Heart left ventricle (tissue), 16 donors: ENCODE measurements at regions not wholly inside any gene's neighbourhood (a gene's known extent, or its start where the extent isn't known, plus 50 kb on each side); places are given as distances from the start of the nearest gene placed in this dataset.

ENCODE experiments used
- ATAC-seq, 4 donors: fragments of 200-7000 bp; cut with Tn5 transposase; one replicate each; pipeline ENCODE4 v1.9.1; 2020 to 2022; ENCODE audit warnings: moderate library complexity in 4 of 4, mild to moderate bottlenecking in 3 of 4, moderate number of reproducible peaks in 1 of 4
- DNase-seq, 5 donors: peaks; one replicate each; pipeline ENCODE4 v3.0.0-alpha.2; 2020
- H3K27ac ChIP-seq, 12 donors: fragments of 200-600 bp; sonication (generic) in 4 of 12; one replicate each; pipeline versions ENCODE4 v1.5.0 to v1.8.0; 2016 to 2022; ENCODE audit warnings: mild to moderate bottlenecking in 2 of 12
- H3K27me3 ChIP-seq, 9 donors: fragments of 200-600 bp; sonication (generic) in 2 of 9; one replicate each; pipeline versions ENCODE4 v1.5.1 to v1.8.0; 2016 to 2022; ENCODE audit warnings: mild to moderate bottlenecking in 3 of 9
- H3K36me3 ChIP-seq, 9 donors: fragments of 200-600 bp; sonication (generic) in 2 of 9; one replicate each; pipeline versions ENCODE4 v1.5.0 to v1.8.0; 2018 to 2022; ENCODE audit warnings: mild to moderate bottlenecking in 2 of 9
- H3K4me1 ChIP-seq, 12 donors: fragments of 200-600 bp; sonication (generic) in 4 of 12; one replicate each; pipeline versions ENCODE4 v1.5.0 to v1.8.0; 2016 to 2022; ENCODE audit warnings: mild to moderate bottlenecking in 3 of 12
- H3K4me3 ChIP-seq, 12 donors: fragments of 200-600 bp; sonication (generic) in 4 of 12; one replicate each; pipeline versions ENCODE4 v1.5.0 to v1.8.0; 2017 to 2022; ENCODE audit warnings: mild to moderate bottlenecking in 9 of 12, moderate library complexity in 4 of 12
- H3K9me3 ChIP-seq, 12 donors: fragments of 200-600 bp; sonication (generic) in 4 of 12; one replicate each; pipeline versions ENCODE4 v1.5.0 to v1.8.0; 2016 to 2022; ENCODE audit warnings: mild to moderate bottlenecking in 1 of 12
- POLR2A ChIP-seq, 2 donors: fragments of 450-650 bp; IDR thresholded peaks; one replicate each; pipeline ENCODE4 v1.6.1; 2017; ENCODE audit warnings: antibody characterized with exemption in 2 of 2, mild to moderate bottlenecking in 2 of 2, moderate library complexity in 2 of 2
- WGBS, 4 donors: extraction: QIAGEN DNeasy Blood & Tissue Kit in 2 of 4; methylation state at CpG; one replicate each; pipeline versions ENCODE4 v1.1.5 to v1.1.7; 2013 to 2018; 5-methylcytosine and 5-hydroxymethylcytosine counted together
- intact Hi-C, 10 donors: fragments of 100-400 bp; cut with DNase I; formaldehyde crosslinking; loops; one replicate each; pipeline versions ENCODE4 v1.11.1 to v1.14.2; 2022
- TF ChIP-seq, protein P1 (sequence below), 12 donors: fragments of 200-600 bp; sonication (generic) in 4 of 12; IDR thresholded peaks; one replicate each; pipeline versions ENCODE4 v1.5.0 to v1.8.0; 2018 to 2022; ENCODE audit warnings: antibody characterized with exemption in 12 of 12, mild to moderate bottlenecking in 5 of 12
- donor health status: ischemic (EF 13 %, LVEDD 7.1; RV severe dilation, severe dysfunction).
- donor health status: healthy with polysubstance abuse.
- donor health status: DM: no; HTN: yes; CAD: no.
- donor health status: DM: no; HTN: no; CAD: no.
- donor health status: ischemic (EF 25% LVEDD 6.9; RV normal size, moderate dysfunction).
- donor health status: ischemic (EF 25% LVEDD 5.7; RV mildly dilated, moderate dysfunction).
- donor health status: healthy.
- donor health status: DM: yes; HTN: yes; CAD: no.
- donor health status: ischemic (EF 35%, LVEDD 5.7; RV mildly dilated, moderate dysfunction).
- donor health status: nonischemic (EF 11% LVEDD 7.7; RV severe dilation, severe dysfunction).
- donor health status: DM: yes; HTN: yes; CAD: no.
- donor health status: PGD.
- donor health status: ischemic (EF 29% LVEDD 5.4; RV normal size, mild dysfunction).
- donor health status: nonischemic (EF 23%, LVEDD 6.1; RV moderate dilation, normal function).

- Histone ChIP-seq H3K4me1 (no peaks in the 10 kb centered on the region), H3K9me3 (peaks cover 0 to 17% (median 3%) of the 10 kb centered on the region in 12 donors), H3K4me3 (no peak overlapping the region), H3K36me3 (no peaks in the 10 kb centered on the region), H3K27ac (no peak overlapping the region), H3K27me3 (no peaks in the 10 kb centered on the region)
- intact Hi-C loops, result no loop called here
- no peak for TF ChIP-seq POLR2A (IDR thresholded peaks at IDR 0.05)
- TF ChIP-seq, protein P1, sequence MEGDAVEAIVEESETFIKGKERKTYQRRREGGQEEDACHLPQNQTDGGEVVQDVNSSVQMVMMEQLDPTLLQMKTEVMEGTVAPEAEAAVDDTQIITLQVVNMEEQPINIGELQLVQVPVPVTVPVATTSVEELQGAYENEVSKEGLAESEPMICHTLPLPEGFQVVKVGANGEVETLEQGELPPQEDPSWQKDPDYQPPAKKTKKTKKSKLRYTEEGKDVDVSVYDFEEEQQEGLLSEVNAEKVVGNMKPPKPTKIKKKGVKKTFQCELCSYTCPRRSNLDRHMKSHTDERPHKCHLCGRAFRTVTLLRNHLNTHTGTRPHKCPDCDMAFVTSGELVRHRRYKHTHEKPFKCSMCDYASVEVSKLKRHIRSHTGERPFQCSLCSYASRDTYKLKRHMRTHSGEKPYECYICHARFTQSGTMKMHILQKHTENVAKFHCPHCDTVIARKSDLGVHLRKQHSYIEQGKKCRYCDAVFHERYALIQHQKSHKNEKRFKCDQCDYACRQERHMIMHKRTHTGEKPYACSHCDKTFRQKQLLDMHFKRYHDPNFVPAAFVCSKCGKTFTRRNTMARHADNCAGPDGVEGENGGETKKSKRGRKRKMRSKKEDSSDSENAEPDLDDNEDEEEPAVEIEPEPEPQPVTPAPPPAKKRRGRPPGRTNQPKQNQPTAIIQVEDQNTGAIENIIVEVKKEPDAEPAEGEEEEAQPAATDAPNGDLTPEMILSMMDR (IDR thresholded peaks at IDR 0.05), result no peak
- no peak for DNase-seq
- no peak for ATAC-seq
Observed at GRCh38 chr1:219113261-219113660, 60.4 kb upstream of the LYPLAL1 start.

DNA sequence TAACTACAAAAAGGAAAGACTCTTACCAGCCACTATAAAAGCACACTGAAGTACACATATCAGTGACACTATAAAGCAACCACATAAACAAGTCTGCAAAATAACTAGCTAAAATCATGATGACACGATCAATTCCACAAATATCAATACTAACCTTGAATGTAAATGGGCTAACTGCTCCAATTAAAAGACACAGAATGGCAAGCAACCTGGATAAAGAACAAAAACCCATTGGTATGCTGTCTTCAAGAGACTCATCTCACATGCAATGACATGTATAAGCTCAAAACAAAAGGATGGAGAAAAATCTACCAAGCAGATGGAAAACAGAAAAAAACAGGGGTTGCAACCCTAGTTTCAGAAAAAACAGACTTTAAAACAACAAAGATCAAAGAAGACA, 59.7 kb upstream of the LYPLAL1 start:
- Histone ChIP-seq H3K4me1 (no peaks in the 10 kb centered on the region), H3K27ac (no peak overlapping the region), H3K4me3 (no peak overlapping the region), H3K36me3 (no peaks in the 10 kb centered on the region), H3K27me3 (no peaks in the 10 kb centered on the region), H3K9me3 (peaks cover 0 to 17% (median 3%) of the 10 kb centered on the region in 12 donors)
- no peak for DNase-seq
- 88 to 93% (median 89%) methylated on average over 1 of the region's 1 CpG for WGBS, 4 donors
- ATAC-seq, result no peak
- no peak for TF ChIP-seq POLR2A (IDR thresholded peaks at IDR 0.05)
- TF ChIP-seq, protein P1 (IDR thresholded peaks at IDR 0.05), result no peak
- intact Hi-C loops, result no loop called here

- Histone ChIP-seq H3K27ac (no peak overlapping the region), H3K4me1 (peaks cover 0 to 28% (median 10%) of the 10 kb centered on the region in 12 donors), H3K9me3 (no peaks in the 10 kb centered on the region), H3K27me3 (no peaks in the 10 kb centered on the region), H3K4me3 (no peak overlapping the region), H3K36me3 (no peaks in the 10 kb centered on the region)
- intact Hi-C loops, result no loop called here
- ATAC-seq, result no peak
- TF ChIP-seq, protein P1 (IDR thresholded peaks at IDR 0.05), result no peak
- no peak for TF ChIP-seq POLR2A (IDR thresholded peaks at IDR 0.05)
- DNase-seq, result no peak
Observed at GRCh38 chr1:219119839-219120238, 53.8 kb upstream of the LYPLAL1 start.

- ATAC-seq (peak; percentile 61 to 88 (median 78)), DNase-seq (peak in 4 of 5 donors; percentile 27 to 65 (median 52))
- intact Hi-C loops, result no loop called here
- H3K36me3 ChIP-seq, result no peaks in the 10 kb centered on the region
- TF ChIP-seq POLR2A (IDR thresholded peaks at IDR 0.05), result no peak
- TF ChIP-seq, protein P1 (IDR thresholded peaks at IDR 0.05), result no peak
- H3K27ac ChIP-seq, result peak overlapping the region in 6 of 12 donors; percentile 7 to 54 (median 20)
- H3K9me3 ChIP-seq, result no peaks in the 10 kb centered on the region
- no peak overlapping the region for H3K4me3 ChIP-seq
- H3K27me3 ChIP-seq, result no peaks in the 10 kb centered on the region
- H3K4me1 ChIP-seq, result peaks cover 0 to 32% (median 10%) of the 10 kb centered on the region in 12 donors
- 61 to 75% (median 68%) methylated on average over 6 of the region's 6 CpGs for WGBS, 4 donors
Observed at GRCh38 chr1:219120624-219121544, 52.8 kb upstream of the LYPLAL1 start.
